Occipital lobe (tissue), 1 donor: ENCODE measurements at regions not wholly inside any gene's neighbourhood (a gene's known extent, or its start where the extent isn't known, plus 50 kb on each side); places are given as distances from the start of the nearest gene placed in this dataset.

Source experiments
- DNase-seq: peaks from one replicate; lab custom pipeline; 2025; lab: John Stamatoyannopoulos, UW

GRCh38 chr2:147553775-147554271 is 291.0 kb upstream of the ACVR2A start:
- no peak for DNase-seq

GRCh38 chr2:147550995-147551731 is 293.7 kb upstream of the ACVR2A start:
- DNase-seq = no peak

GRCh38 chr2:147549054-147549453 is 295.8 kb upstream of the ACVR2A start:
- DNase-seq = no peak

GRCh38 chr2:147548451-147548850 is 296.4 kb upstream of the ACVR2A start:
- no peak for DNase-seq

GRCh38 chr2:147547440-147547839 is 297.4 kb upstream of the ACVR2A start:
- no peak for DNase-seq

- no peak for DNase-seq
Observed at GRCh38 chr2:147546109-147546508, 298.7 kb upstream of the ACVR2A start.

- DNase-seq = no peak
Observed at GRCh38 chr2:147543056-147543455, 301.8 kb upstream of the ACVR2A start.

GRCh38 chr2:147542351-147542750 is 302.5 kb upstream of the ACVR2A start:
- DNase-seq = no peak

- DNase-seq = no peak
Observed at GRCh38 chr2:147541314-147541713, 303.5 kb upstream of the ACVR2A start.

- no peak for DNase-seq
Observed at GRCh38 chr2:147538821-147539220, 306.0 kb upstream of the ACVR2A start.

- DNase-seq = no peak
Observed at GRCh38 chr2:147538088-147538487, 306.7 kb upstream of the ACVR2A start.

GRCh38 chr2:147531269-147531668 is 313.6 kb upstream of the ACVR2A start:
- no peak for DNase-seq

GRCh38 chr2:147530033-147530432 is 314.8 kb upstream of the ACVR2A start:
- DNase-seq = no peak

- DNase-seq = no peak
Observed at GRCh38 chr2:147525819-147526489, 318.9 kb upstream of the ACVR2A start.

- no peak for DNase-seq
Observed at GRCh38 chr2:147524912-147525311, 319.9 kb upstream of the ACVR2A start.

GRCh38 chr2:147523415-147523814 is 321.4 kb upstream of the ACVR2A start:
- DNase-seq = no peak

GRCh38 chr2:147521936-147522335 is 322.9 kb upstream of the ACVR2A start:
- DNase-seq = no peak

- no peak for DNase-seq
Observed at GRCh38 chr2:147520817-147521216, 324.0 kb upstream of the ACVR2A start.

GRCh38 chr2:147519178-147519577 is 325.7 kb upstream of the ACVR2A start:
- no peak for DNase-seq

GRCh38 chr2:147515213-147515612 is 329.6 kb upstream of the ACVR2A start:
- DNase-seq = no peak

- DNase-seq = no peak
Observed at GRCh38 chr2:147512206-147512605, 332.6 kb upstream of the ACVR2A start.

- peak; percentile 50 for DNase-seq
Observed at GRCh38 chr2:147511491-147511948, 333.3 kb upstream of the ACVR2A start.

GRCh38 chr2:147509821-147510220 is 335.0 kb upstream of the ACVR2A start:
- no peak for DNase-seq
